GM18907 (cell line): ENCODE measurements at regions not wholly inside any gene's neighbourhood (a gene's known extent, or its start where the extent isn't known, plus 50 kb on each side); places are given as distances from the start of the nearest gene placed in this dataset.
"Not testable (repeated sequence)": the region's sequence is repeated elsewhere in the genome, so short reads cannot be mapped to it uniquely, and the experiment has no call there.

Experiments
- ATAC-seq: cut with Tn5 transposase; IDR thresholded peaks from one replicate; pipeline ENCODE4 v1.9.1; 2021; ENCODE audit warnings: mild to moderate bottlenecking, moderate library complexity; ENCODE audit not compliant: unreplicated experiment

GRCh38 chr20:47866480-47866879, 81.2 kb upstream of the SULF2 start:
- no peak for ATAC-seq

GRCh38 chr20:47865912-47866311, 80.6 kb upstream of the SULF2 start:
- no peak for ATAC-seq

GRCh38 chr20:47865451-47865850, 80.2 kb upstream of the SULF2 start:
- ATAC-seq = no peak

GRCh38 chr20:47863981-47864380, 78.7 kb upstream of the SULF2 start:
- no peak for ATAC-seq

- ATAC-seq = no peak
Measured at GRCh38 chr20:47863315-47863965, 78.2 kb upstream of the SULF2 start.

- no peak for ATAC-seq
Measured at GRCh38 chr20:47862574-47863240, 77.4 kb upstream of the SULF2 start.

GRCh38 chr20:47861116-47861515, 75.8 kb upstream of the SULF2 start:
- ATAC-seq = no peak

- no peak for ATAC-seq
Measured at GRCh38 chr20:47860049-47860830, 75.0 kb upstream of the SULF2 start.

- no peak for ATAC-seq
Measured at GRCh38 chr20:47859278-47859677, 74.0 kb upstream of the SULF2 start.

- ATAC-seq = no peak
Measured at GRCh38 chr20:47857569-47858464, 72.5 kb upstream of the SULF2 start.

GRCh38 chr20:47857187-47857568, 71.9 kb upstream of the SULF2 start:
- ATAC-seq = no peak

GRCh38 chr20:47855799-47856198, 70.5 kb upstream of the SULF2 start:
- no peak for ATAC-seq

- ATAC-seq = no peak
Measured at GRCh38 chr20:47854687-47855212, 69.5 kb upstream of the SULF2 start.

- ATAC-seq = no peak
Measured at GRCh38 chr20:47851774-47852173, 66.5 kb upstream of the SULF2 start.

GRCh38 chr20:47850146-47850545, 64.9 kb upstream of the SULF2 start:
- no peak for ATAC-seq

GRCh38 chr20:47849596-47849995, 64.3 kb upstream of the SULF2 start:
- no peak for ATAC-seq

GRCh38 chr20:47849006-47849405, 63.7 kb upstream of the SULF2 start:
- ATAC-seq = no peak

- not testable (repeated sequence) for ATAC-seq
Measured at GRCh38 chr20:47848534-47848933, 63.3 kb upstream of the SULF2 start.

GRCh38 chr20:47847884-47848485, 62.7 kb upstream of the SULF2 start:
- no peak for ATAC-seq

- not testable (repeated sequence) for ATAC-seq
Measured at GRCh38 chr20:47847220-47847619, 61.9 kb upstream of the SULF2 start.
